Prostate gland (tissue), 2 donors: ENCODE measurements at regions not wholly inside any gene's neighbourhood (a gene's known extent, or its start where the extent isn't known, plus 50 kb on each side); places are given as distances from the start of the nearest gene placed in this dataset.

ENCODE experiments used
- POLR2A ChIP-seq: fragments of 450-650 bp; IDR thresholded peaks from one replicate; pipeline ENCODE4 v1.6.1; 2016; ENCODE audit warnings: antibody characterized with exemption, mild to moderate bottlenecking
- POLR2AphosphoS5 ChIP-seq: sonication (generic); formaldehyde crosslinking; IDR thresholded peaks from one replicate; pipeline ENCODE4 v1.6.1; 2017; ENCODE audit warnings: antibody characterized with exemption
- TF ChIP-seq, protein P1 (sequence below), 4 experiments: fragments of 200-600 bp in 2 of 4; fragments of 450-650 bp in 2 of 4; sonication (generic) in 2 of 4; IDR thresholded peaks; 1 replicate in 3 of 4; 2 replicates in 1 of 4; pipeline ENCODE4 v1.5.1; 2016 to 2019; ENCODE audit warnings: antibody characterized with exemption in 4 of 4, mild to moderate bottlenecking in 2 of 4, moderate library complexity in 2 of 4

DNA sequence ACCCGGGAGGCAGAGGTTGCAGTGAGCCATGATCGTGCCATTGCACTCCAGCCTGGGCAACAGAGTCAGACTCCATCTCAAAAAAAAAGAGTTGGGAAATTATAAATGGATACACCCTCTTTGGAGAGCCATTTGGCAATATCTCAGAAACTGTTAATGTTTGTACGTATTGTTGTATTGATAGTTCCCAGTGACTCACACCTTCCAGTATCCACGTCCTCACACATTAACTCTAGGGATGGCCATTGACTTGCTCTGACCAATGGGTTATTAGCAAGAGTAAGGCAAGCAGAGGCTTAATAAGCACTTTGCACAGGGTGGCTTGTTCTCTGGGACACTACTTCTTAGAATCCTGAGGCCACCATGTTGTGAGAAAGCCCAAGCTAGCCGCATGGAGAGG, 107.6 kb upstream of the LHX1 start:
- TF ChIP-seq, protein P1, sequence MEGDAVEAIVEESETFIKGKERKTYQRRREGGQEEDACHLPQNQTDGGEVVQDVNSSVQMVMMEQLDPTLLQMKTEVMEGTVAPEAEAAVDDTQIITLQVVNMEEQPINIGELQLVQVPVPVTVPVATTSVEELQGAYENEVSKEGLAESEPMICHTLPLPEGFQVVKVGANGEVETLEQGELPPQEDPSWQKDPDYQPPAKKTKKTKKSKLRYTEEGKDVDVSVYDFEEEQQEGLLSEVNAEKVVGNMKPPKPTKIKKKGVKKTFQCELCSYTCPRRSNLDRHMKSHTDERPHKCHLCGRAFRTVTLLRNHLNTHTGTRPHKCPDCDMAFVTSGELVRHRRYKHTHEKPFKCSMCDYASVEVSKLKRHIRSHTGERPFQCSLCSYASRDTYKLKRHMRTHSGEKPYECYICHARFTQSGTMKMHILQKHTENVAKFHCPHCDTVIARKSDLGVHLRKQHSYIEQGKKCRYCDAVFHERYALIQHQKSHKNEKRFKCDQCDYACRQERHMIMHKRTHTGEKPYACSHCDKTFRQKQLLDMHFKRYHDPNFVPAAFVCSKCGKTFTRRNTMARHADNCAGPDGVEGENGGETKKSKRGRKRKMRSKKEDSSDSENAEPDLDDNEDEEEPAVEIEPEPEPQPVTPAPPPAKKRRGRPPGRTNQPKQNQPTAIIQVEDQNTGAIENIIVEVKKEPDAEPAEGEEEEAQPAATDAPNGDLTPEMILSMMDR (IDR thresholded peaks at IDR 0.05) = no peak
- TF ChIP-seq POLR2AphosphoS5 (no peak), POLR2A (no peak)
